Stimulated activated CD4-positive, alpha-beta T cell treated with anti-CD3 and anti-CD28 coated beads, Interleukin-1b, Interleukin-23, amount 100 ng/mL, for 48 hours (primary cell): ENCODE measurements at regions not wholly inside any gene's neighbourhood (a gene's known extent, or its start where the extent isn't known, plus 50 kb on each side); places are given as distances from the start of the nearest gene placed in this dataset.

ENCODE experiments used
- DNase-seq: peaks from one replicate; pipeline ENCODE4 v3.0.0-alpha.2; 2020

DNA sequence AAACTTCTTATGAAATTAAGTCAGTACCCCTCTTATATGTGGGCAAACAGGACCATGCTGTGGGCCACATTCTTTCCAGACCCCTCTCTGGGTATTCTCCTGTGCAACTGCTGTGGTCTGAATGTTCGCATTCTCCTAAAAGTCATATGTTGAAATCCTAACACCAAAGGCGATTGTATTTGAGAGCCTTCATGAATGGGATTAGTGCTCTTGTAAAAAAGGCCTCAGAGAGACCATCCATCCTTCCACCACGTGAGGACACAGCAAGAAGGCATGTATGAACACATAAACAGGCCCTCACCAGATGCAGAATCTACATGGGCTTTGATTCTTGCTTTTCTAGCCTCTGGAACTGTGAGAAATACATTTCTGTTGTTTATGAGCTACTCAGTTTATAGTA, 68.0 kb upstream of the NAALADL2 start:
- DNase-seq = no peak

- no peak for DNase-seq
Measured at GRCh38 chr3:174792864-174793263, 66.3 kb upstream of the NAALADL2 start.
